Erythroblast (primary cell): ENCODE measurements at regions not wholly inside any gene's neighbourhood (a gene's known extent, or its start where the extent isn't known, plus 50 kb on each side); places are given as distances from the start of the nearest gene placed in this dataset.

Experiments used
- GATA1 ChIP-seq: IDR thresholded peaks from 2 replicates; pipeline ENCODE4 v1.6.1; 2011; ENCODE audit warnings: low read depth, mild to moderate bottlenecking, control low read depth, low read length, moderate library complexity
- POLR2A ChIP-seq: IDR thresholded peaks from 2 replicates; pipeline ENCODE4 v1.6.1; 2011; ENCODE audit warnings: mild to moderate bottlenecking, low read length

DNA sequence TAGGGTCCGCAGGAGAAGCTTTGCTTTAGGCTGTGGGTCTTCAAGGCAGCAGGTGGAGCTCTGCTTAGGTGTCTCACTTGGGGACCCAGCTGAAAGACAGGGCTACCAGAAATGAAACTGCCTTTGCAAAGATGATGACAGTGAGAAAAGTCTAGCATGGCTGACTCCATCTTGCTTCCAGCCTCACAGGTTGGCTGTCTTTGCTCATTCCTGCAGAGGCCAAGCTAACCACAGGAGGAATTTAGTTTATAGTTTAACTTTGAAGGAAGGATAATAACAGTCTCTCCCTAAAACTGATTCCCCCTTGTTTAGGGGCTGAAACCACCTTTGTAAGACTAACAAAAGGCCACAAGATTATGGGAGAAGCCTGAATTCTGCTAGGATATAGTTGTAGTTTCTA, 252.4 kb downstream of the UQCRFS1 start:
- TF ChIP-seq POLR2A (no peak), GATA1 (no peak)
